ENCODE measurements at regions not wholly inside any gene's neighbourhood (a gene's known extent, or its start where the extent isn't known, plus 50 kb on each side); places are given as distances from the start of the nearest gene placed in this dataset.

DNA sequence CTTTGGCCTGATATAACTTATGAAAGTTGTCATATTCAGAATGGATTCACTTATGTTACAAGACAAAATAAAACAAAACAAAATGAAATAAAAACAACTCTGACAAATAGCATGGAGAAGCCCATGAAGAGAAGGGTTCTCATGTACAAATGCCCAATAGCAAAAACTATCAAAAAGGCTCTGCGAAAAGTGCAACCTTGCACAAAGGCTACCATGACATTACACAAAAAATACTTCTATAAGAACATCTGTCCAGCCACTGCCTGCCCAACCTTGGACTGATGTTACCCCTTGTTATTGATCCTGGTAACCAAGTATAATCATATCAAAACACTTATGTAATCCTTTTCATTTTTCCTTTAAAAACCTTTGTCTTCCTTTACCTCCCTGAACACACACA is 213.0 kb downstream of the ATP23 start:
- FAIRE-seq (no peak), DNase-seq (no peak), ATAC-seq (no peak)
- no peaks in the 10 kb centered on the region for H3K27me3 ChIP-seq
- H3K9me3 ChIP-seq: no peaks in the 10 kb centered on the region
- TF ChIP-seq, protein P1, sequence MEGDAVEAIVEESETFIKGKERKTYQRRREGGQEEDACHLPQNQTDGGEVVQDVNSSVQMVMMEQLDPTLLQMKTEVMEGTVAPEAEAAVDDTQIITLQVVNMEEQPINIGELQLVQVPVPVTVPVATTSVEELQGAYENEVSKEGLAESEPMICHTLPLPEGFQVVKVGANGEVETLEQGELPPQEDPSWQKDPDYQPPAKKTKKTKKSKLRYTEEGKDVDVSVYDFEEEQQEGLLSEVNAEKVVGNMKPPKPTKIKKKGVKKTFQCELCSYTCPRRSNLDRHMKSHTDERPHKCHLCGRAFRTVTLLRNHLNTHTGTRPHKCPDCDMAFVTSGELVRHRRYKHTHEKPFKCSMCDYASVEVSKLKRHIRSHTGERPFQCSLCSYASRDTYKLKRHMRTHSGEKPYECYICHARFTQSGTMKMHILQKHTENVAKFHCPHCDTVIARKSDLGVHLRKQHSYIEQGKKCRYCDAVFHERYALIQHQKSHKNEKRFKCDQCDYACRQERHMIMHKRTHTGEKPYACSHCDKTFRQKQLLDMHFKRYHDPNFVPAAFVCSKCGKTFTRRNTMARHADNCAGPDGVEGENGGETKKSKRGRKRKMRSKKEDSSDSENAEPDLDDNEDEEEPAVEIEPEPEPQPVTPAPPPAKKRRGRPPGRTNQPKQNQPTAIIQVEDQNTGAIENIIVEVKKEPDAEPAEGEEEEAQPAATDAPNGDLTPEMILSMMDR (IDR thresholded peaks at IDR 0.05): no peak
- no peak overlapping the region for H3K27ac ChIP-seq
- H3K36me3 ChIP-seq: no peaks in the 10 kb centered on the region
- H3K4me1 ChIP-seq: no peaks in the 10 kb centered on the region
- H3K4me3 ChIP-seq: no peak overlapping the region
- WGBS, 2 donors: 94 to 98% methylated on average over 1 of the region's 1 CpG
- intact Hi-C loops (cut with DNase I): no loop called here

DNA sequence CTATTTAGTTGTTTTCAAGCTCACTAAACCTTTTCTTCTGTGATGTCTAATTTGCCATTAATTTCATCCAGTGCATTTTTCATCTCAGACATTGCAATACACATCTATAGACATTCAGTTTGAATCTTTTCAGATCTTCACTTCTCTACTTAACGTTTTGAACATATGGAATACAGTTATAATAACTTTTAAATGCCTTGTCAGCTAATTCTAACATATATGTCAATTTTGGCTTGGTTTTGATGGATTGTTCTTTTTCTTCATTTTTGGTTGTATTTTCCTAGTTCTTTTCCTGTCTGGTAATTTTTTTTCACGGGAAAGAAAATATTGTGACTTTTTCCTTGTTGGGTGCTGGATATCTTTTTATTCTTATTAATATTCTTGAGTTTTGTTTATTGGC is 215.3 kb downstream of the ATP23 start:
- no peaks in the 10 kb centered on the region for H3K4me1 ChIP-seq
- 84 to 86% methylated on average over 2 of the region's 2 CpGs for WGBS, 2 donors
- no peaks in the 10 kb centered on the region for H3K9me3 ChIP-seq
- H3K27me3 ChIP-seq: no peaks in the 10 kb centered on the region
- DNase-seq (no peak), FAIRE-seq (no peak), ATAC-seq (no peak)
- H3K36me3 ChIP-seq: no peaks in the 10 kb centered on the region
- TF ChIP-seq, protein P1 (IDR thresholded peaks at IDR 0.05): no peak
- intact Hi-C loops (cut with DNase I): no loop called here
- H3K27ac ChIP-seq: no peak overlapping the region
- H3K4me3 ChIP-seq: no peak overlapping the region

DNA sequence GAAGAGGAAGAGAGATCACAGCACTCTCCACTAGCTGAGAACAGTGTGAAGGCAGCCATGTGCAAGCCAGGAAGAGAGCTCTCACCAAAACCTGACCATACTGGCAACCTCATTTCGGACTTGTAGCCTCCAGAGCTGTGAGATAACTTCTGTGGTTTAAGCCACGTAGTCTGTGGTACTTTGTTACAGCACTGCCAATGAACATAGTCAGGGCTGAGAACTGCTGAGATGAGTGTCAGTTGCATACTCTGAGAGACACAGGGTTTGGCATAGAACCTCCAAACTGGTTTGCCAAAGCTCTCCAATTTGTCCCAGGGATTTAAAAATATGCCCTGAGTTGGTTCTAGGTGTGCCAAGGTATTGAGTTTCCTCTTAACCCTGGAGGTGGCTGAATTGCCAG is 218.6 kb downstream of the ATP23 start:
- Histone ChIP-seq H3K27ac (no peak overlapping the region), H3K9me3 (no peaks in the 10 kb centered on the region), H3K4me1 (no peaks in the 10 kb centered on the region), H3K4me3 (no peak overlapping the region), H3K36me3 (no peaks in the 10 kb centered on the region), H3K27me3 (no peaks in the 10 kb centered on the region)
- no peak for ATAC-seq
- WGBS, 2 donors: 69 to 81% methylated on average over 2 of the region's 2 CpGs
- intact Hi-C loops (cut with DNase I): no loop called here
- no peak for DNase-seq
- TF ChIP-seq, protein P1 (IDR thresholded peaks at IDR 0.05): no peak
- no peak for FAIRE-seq

DNA sequence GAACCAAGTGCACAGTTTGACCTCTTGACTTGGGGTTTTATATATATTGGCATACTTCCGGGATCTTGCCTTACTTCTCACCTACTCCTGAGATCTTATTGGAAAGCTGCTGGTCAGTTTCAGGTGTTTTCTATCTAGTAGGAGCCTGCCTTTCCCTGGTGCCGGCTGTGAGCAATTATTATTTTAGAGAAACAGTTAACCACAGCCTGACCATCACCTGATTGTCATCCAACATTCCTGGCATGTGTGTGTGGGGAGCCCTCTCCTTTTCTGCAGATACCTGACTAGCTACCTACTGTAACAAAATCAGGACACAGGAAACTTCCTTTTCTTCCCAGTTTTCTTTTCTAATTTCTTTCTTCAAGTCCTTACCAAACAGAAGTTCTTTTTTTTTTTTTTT is 220.4 kb downstream of the ATP23 start:
- ATAC-seq: no peak
- 74 to 81% methylated on average over 2 of the region's 2 CpGs for WGBS, 2 donors
- intact Hi-C loops (cut with DNase I): no loop called here
- Histone ChIP-seq H3K36me3 (no peaks in the 10 kb centered on the region), H3K27ac (no peak overlapping the region), H3K4me3 (no peak overlapping the region), H3K9me3 (no peaks in the 10 kb centered on the region), H3K4me1 (no peaks in the 10 kb centered on the region), H3K27me3 (no peaks in the 10 kb centered on the region)
- no peak for DNase-seq
- TF ChIP-seq, protein P1 (IDR thresholded peaks at IDR 0.05): no peak
- no peak for FAIRE-seq

DNA sequence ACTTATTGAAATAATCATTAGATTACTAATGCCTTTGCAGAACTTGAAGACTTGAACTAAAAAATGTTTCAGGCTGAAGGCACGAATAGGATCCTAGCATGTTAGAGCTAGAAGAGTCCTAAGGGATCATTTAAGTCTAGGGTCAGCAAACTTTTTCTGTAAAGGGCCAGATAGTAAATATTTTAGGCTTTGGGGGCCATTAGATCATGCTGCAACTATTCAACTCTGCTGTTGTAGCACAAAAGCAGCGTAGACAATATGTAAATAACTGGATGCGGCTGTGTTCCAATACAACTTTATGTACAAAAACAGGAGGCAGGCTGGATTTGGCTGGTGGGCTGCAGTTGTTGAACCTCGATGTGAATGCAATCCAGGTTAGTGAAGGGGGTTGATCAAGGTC is 221.7 kb downstream of the ATP23 start:
- TF ChIP-seq, protein P1 (IDR thresholded peaks at IDR 0.05): no peak
- ATAC-seq (no peak), FAIRE-seq (no peak), DNase-seq (no peak)
- H3K36me3 ChIP-seq: no peaks in the 10 kb centered on the region
- H3K4me3 ChIP-seq: no peak overlapping the region
- no peak overlapping the region for H3K27ac ChIP-seq
- intact Hi-C loops (cut with DNase I): no loop called here
- no peaks in the 10 kb centered on the region for H3K4me1 ChIP-seq
- WGBS, 2 donors: 89 to 90% methylated on average over 4 of the region's 4 CpGs
- H3K9me3 ChIP-seq: no peaks in the 10 kb centered on the region
- H3K27me3 ChIP-seq: no peaks in the 10 kb centered on the region
